ENCODE measurements at regions not wholly inside any gene's neighbourhood (a gene's known extent, or its start where the extent isn't known, plus 50 kb on each side); places are given as distances from the start of the nearest gene placed in this dataset.

- Histone ChIP-seq H3K27me3 (no peaks in the 10 kb centered on the region), H3K36me3 (replicated peaks in 1 of 2) (no peaks in the 10 kb centered on the region), H3K4me3 (no peak overlapping the region), H3K4me1 (replicated peaks in 1 of 2) (no peaks in the 10 kb centered on the region), H3K27ac (no peak overlapping the region), H3K9me3 (replicated peaks in 1 of 3) (no peaks in the 10 kb centered on the region)
- TF ChIP-seq, protein P1, sequence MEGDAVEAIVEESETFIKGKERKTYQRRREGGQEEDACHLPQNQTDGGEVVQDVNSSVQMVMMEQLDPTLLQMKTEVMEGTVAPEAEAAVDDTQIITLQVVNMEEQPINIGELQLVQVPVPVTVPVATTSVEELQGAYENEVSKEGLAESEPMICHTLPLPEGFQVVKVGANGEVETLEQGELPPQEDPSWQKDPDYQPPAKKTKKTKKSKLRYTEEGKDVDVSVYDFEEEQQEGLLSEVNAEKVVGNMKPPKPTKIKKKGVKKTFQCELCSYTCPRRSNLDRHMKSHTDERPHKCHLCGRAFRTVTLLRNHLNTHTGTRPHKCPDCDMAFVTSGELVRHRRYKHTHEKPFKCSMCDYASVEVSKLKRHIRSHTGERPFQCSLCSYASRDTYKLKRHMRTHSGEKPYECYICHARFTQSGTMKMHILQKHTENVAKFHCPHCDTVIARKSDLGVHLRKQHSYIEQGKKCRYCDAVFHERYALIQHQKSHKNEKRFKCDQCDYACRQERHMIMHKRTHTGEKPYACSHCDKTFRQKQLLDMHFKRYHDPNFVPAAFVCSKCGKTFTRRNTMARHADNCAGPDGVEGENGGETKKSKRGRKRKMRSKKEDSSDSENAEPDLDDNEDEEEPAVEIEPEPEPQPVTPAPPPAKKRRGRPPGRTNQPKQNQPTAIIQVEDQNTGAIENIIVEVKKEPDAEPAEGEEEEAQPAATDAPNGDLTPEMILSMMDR (IDR thresholded peaks at IDR 0.05), result peak; percentile 27 to 72 (median 52)
- no peak for TF ChIP-seq POLR2A (IDR thresholded peaks at IDR 0.05)
- peak in 4 of 7 donors; percentile 2 to 22 (median 13) for DNase-seq
- 50 to 55% (median 54%) methylated on average over 6 of the region's 6 CpGs for WGBS, 4 donors
- intact Hi-C loops (cut with DNase I), result no loop called here
These were observed 204.9 kb downstream of the GBA3 start for GRCh38 chr4:22897520-22898108.

- no peak for DNase-seq
- WGBS, 4 donors, result 71 to 79% (median 74%) methylated on average over 1 of the region's 1 CpG
- H3K27me3 ChIP-seq, result no peaks in the 10 kb centered on the region
- H3K36me3 ChIP-seq (replicated peaks in 1 of 2), result no peaks in the 10 kb centered on the region
- TF ChIP-seq POLR2A (IDR thresholded peaks at IDR 0.05), result no peak
- TF ChIP-seq, protein P1 (IDR thresholded peaks at IDR 0.05), result no peak
- intact Hi-C loops (cut with DNase I), result no loop called here
- H3K27ac ChIP-seq, result no peak overlapping the region
- H3K9me3 ChIP-seq (replicated peaks in 1 of 3), result no peaks in the 10 kb centered on the region
- H3K4me1 ChIP-seq (replicated peaks in 1 of 2), result no peaks in the 10 kb centered on the region
- H3K4me3 ChIP-seq, result no peak overlapping the region
These were observed 202.7 kb downstream of the GBA3 start for GRCh38 chr4:22895482-22895881.

DNA sequence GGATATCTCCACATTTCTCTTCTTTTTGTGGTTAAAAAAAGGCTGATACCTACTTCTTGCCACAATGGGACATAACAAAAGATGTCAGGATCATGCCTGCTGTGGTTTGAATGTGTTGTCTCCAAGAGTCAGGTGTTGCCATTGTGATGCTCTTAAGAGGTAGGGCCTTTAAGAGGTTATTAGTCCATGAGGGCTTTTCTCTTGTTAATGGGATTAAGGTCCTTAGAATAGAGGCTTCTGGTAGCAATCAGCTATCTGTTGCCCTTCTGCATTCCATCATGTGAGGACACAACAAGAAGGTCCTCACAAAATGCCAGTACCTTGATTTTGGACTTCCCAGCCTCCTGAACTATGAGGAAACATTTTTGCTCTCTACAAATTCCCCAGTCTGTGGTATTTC lies 191.4 kb downstream of the GBA3 start:
- Histone ChIP-seq H3K27me3 (no peaks in the 10 kb centered on the region), H3K9me3 (replicated peaks in 1 of 3) (no peaks in the 10 kb centered on the region), H3K4me1 (replicated peaks in 1 of 2) (no peaks in the 10 kb centered on the region), H3K4me3 (no peak overlapping the region), H3K27ac (no peak overlapping the region), H3K36me3 (replicated peaks in 1 of 2) (no peaks in the 10 kb centered on the region)
- TF ChIP-seq, protein P1 (IDR thresholded peaks at IDR 0.05), result no peak
- no peak for TF ChIP-seq POLR2A (IDR thresholded peaks at IDR 0.05)
- intact Hi-C loops (cut with DNase I), result no loop called here
- DNase-seq, result no peak

GRCh38 chr4:22881411-22881810 lies 188.7 kb downstream of the GBA3 start:
- Histone ChIP-seq H3K9me3 (replicated peaks in 1 of 3) (no peaks in the 10 kb centered on the region), H3K27ac (no peak overlapping the region), H3K4me3 (no peak overlapping the region), H3K4me1 (replicated peaks in 1 of 2) (no peaks in the 10 kb centered on the region), H3K36me3 (replicated peaks in 1 of 2) (no peaks in the 10 kb centered on the region), H3K27me3 (no peaks in the 10 kb centered on the region)
- intact Hi-C loops (cut with DNase I), result no loop called here
- no peak for DNase-seq
- no peak for TF ChIP-seq POLR2A (IDR thresholded peaks at IDR 0.05)
- TF ChIP-seq, protein P1 (IDR thresholded peaks at IDR 0.05), result no peak
